Panc1 (cell line): ENCODE measurements at regions not wholly inside any gene's neighbourhood (a gene's known extent, or its start where the extent isn't known, plus 50 kb on each side); places are given as distances from the start of the nearest gene placed in this dataset.

Experiments
- ATAC-seq: fragments of 200-7000 bp; cut with Tn5 transposase; 2 replicates; pipeline ENCODE4 v1.9.1; 2020; ENCODE audit warnings: mild to moderate bottlenecking, moderate library complexity
- BruUV-seq: library from RNA; stranded (reverse); fragments of 400-500 nt; replicated peaks from 2 replicates; lab custom pipeline; 2021; lab: Mats Ljungman, UMichigan
- CTCF ChIA-PET: fragments of 300-600 bp; sonication (Branson Sonifier 250); formaldehyde crosslinking; loops from one replicate; lab custom pipeline; 2022; ENCODE audit warnings: antibody characterized with exemption; lab: Charles Lee
- POLR2A ChIA-PET: fragments of 300-600 bp; sonication (Branson Sonifier 250); formaldehyde crosslinking; loops from one replicate; lab custom pipeline; 2022; ENCODE audit warnings: antibody characterized with exemption; lab: Charles Lee
- DNase-seq: peaks from one replicate; pipeline ENCODE4 v3.0.0-alpha.2; 2010; ENCODE audit warnings: low read depth, low spot score
- H3K27ac ChIP-seq: 2 replicates; pipeline ENCODE4 v1.5.1; 2011; ENCODE audit warnings: mild to moderate bottlenecking, low read length, inconsistent platforms
- H3K27me3 ChIP-seq: fragments of 200-500 bp; sonication (Bioruptor generic); 2 replicates; pipeline ENCODE4 v1.6.0; 2014; ENCODE audit warnings: low read length, inconsistent platforms; ENCODE audit not compliant: control insufficient read depth, insufficient read depth
- H3K36me3 ChIP-seq: fragments of 200-500 bp; sonication (Bioruptor generic); 2 replicates; pipeline ENCODE4 v1.5.1; 2014; ENCODE audit warnings: inconsistent platforms, mild to moderate bottlenecking, low read length, moderate library complexity; ENCODE audit not compliant: control insufficient read depth, insufficient read depth
- H3K4me1 ChIP-seq: 2 replicates; pipeline ENCODE4 v1.5.1; 2011; ENCODE audit warnings: inconsistent platforms, mild to moderate bottlenecking, low read length, moderate library complexity; ENCODE audit not compliant: control insufficient read depth, insufficient read depth
- H3K4me3 ChIP-seq, 2 experiments: 2 replicates each; pipeline ENCODE4 v1.5.1; 2011 to 2012; ENCODE audit warnings: low read depth in 2 of 2, low read length in 2 of 2, mild to moderate bottlenecking in 2 of 2, inconsistent platforms in 1 of 2, moderate library complexity in 1 of 2
- H3K9me3 ChIP-seq: fragments of 200-500 bp; sonication (Bioruptor generic); 2 replicates; pipeline ENCODE4 v1.5.1; 2014; ENCODE audit warnings: low read depth, mild to moderate bottlenecking, inconsistent platforms, low read length, moderate library complexity; ENCODE audit not compliant: control insufficient read depth, insufficient read depth
- POLR2AphosphoS5 ChIP-seq: IDR thresholded peaks from 2 replicates; pipeline ENCODE4 v1.6.1; 2012; ENCODE audit warnings: mild to moderate bottlenecking, low read depth, low read length, moderate library complexity
- SIN3A ChIP-seq: IDR thresholded peaks from 2 replicates; pipeline ENCODE4 v1.6.1; 2012; ENCODE audit warnings: low read depth, mild to moderate bottlenecking, low read length, moderate library complexity, borderline replicate concordance; ENCODE audit not compliant: insufficient read depth
- TCF7L2 ChIP-seq: IDR thresholded peaks from 2 replicates; pipeline ENCODE4 v1.6.1; 2011; ENCODE audit warnings: mild to moderate bottlenecking, low read depth, low read length, inconsistent platforms
- in situ Hi-C: cut with HindIII; loops from 2 replicates; pipeline ENCODE4 v1.10.0; 2016; ENCODE audit warnings: low sequenced_read_pairs, low pct_unique_long_range_greater_than_20kb
- intact Hi-C: fragments of 100-400 bp; cut with micrococcal nuclease; formaldehyde crosslinking; loops from one replicate; pipeline ENCODE4 v1.10.0; 2022; ENCODE audit not compliant: unreplicated experiment
- TF ChIP-seq, protein P1 (sequence below): fragments of 450-650 bp; IDR thresholded peaks from 2 replicates; pipeline ENCODE4 v1.5.1; 2017; ENCODE audit warnings: mild to moderate bottlenecking
- TF ChIP-seq, protein P2 (sequence below), 2 experiments: IDR thresholded peaks; 2 replicates each; pipeline ENCODE4 v1.6.1; 2011 to 2012; ENCODE audit warnings: low read depth in 2 of 2, control low read depth in 1 of 2, low read length in 1 of 2, mild to moderate bottlenecking in 1 of 2, moderate library complexity in 1 of 2; ENCODE audit not compliant: insufficient read depth in 1 of 2

DNA sequence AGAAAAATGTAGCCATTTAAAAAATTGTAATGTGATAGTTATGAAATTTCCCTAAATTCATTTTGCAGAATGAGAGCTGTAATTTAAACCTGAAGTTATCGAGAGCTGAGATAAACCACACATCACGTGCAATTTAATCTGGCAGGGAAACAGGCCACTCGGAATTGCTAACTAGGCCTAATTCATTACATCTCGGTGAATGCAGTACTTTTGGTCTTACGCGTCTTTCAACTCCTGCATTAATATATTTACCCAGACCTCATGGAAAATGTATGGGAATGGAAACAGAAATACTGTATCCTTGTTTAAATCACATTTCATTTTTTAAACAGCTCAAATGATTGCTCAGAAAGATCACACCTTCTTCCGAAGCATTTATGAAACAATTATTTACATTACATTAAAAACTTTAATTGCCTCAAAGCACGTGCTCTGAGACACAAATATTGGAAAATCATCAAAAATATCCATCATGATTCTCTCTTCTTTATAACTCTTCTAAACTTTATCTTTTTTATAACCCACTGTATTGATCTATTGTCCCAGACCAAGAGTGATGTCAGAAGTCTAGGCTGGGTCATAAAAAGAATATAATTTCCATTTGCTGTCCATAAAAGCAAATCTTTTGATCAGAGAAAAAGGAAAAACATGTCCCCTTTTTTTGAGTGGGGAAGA lies 111.7 kb upstream of the MYL2 start:
- Histone ChIP-seq H3K4me1 (peaks cover 14% of the 10 kb centered on the region; the same call in 1 of the 2 replicates), H3K9me3 (no peaks in the 10 kb centered on the region), H3K4me3 (no peak overlapping the region), H3K27me3 (peaks cover 43% of the 10 kb centered on the region), H3K27ac (no peak overlapping the region), H3K36me3 (no peaks in the 10 kb centered on the region)
- no TSS peak for BruUV-seq
- POLR2A ChIA-PET = no interaction called here
- intact Hi-C loops (no loop called here), in situ Hi-C loops (no loop called here)
- CTCF ChIA-PET = no interaction called here
- no peak for ATAC-seq
- TF ChIP-seq, protein P1, sequence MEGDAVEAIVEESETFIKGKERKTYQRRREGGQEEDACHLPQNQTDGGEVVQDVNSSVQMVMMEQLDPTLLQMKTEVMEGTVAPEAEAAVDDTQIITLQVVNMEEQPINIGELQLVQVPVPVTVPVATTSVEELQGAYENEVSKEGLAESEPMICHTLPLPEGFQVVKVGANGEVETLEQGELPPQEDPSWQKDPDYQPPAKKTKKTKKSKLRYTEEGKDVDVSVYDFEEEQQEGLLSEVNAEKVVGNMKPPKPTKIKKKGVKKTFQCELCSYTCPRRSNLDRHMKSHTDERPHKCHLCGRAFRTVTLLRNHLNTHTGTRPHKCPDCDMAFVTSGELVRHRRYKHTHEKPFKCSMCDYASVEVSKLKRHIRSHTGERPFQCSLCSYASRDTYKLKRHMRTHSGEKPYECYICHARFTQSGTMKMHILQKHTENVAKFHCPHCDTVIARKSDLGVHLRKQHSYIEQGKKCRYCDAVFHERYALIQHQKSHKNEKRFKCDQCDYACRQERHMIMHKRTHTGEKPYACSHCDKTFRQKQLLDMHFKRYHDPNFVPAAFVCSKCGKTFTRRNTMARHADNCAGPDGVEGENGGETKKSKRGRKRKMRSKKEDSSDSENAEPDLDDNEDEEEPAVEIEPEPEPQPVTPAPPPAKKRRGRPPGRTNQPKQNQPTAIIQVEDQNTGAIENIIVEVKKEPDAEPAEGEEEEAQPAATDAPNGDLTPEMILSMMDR = no peak
- no peak for DNase-seq

DNA sequence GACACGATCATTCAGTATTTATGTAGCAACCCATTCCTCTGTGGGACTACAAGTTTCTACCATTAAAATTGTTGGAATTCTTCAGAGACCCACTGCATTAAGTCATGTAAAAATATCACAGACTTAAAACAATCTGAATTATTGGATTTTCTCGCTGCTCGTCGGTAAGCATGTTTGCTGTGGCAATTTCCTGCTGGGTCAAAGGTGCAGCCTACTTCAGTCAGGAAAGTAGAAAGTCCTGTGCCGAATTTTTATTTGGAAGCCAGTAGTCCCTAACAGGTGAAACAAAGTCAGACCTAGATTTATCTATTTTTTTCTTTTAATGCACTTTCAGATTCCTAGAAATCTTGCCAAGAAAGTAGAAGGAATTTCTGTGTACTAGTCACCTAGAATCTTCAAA lies 110.4 kb upstream of the MYL2 start:
- intact Hi-C loops = no loop called here
- peaks cover 44% of the 10 kb centered on the region for H3K27me3 ChIP-seq

More for the DNA sequence above, 110.4 kb upstream of the MYL2 start:
- peaks cover 9% of the 10 kb centered on the region; the same call in 1 of the 2 replicates for H3K4me1 ChIP-seq
- TF ChIP-seq, protein P1 = no peak
- no peak for TF ChIP-seq TCF7L2
- TF ChIP-seq SIN3A = no peak
- TF ChIP-seq, protein P2, sequence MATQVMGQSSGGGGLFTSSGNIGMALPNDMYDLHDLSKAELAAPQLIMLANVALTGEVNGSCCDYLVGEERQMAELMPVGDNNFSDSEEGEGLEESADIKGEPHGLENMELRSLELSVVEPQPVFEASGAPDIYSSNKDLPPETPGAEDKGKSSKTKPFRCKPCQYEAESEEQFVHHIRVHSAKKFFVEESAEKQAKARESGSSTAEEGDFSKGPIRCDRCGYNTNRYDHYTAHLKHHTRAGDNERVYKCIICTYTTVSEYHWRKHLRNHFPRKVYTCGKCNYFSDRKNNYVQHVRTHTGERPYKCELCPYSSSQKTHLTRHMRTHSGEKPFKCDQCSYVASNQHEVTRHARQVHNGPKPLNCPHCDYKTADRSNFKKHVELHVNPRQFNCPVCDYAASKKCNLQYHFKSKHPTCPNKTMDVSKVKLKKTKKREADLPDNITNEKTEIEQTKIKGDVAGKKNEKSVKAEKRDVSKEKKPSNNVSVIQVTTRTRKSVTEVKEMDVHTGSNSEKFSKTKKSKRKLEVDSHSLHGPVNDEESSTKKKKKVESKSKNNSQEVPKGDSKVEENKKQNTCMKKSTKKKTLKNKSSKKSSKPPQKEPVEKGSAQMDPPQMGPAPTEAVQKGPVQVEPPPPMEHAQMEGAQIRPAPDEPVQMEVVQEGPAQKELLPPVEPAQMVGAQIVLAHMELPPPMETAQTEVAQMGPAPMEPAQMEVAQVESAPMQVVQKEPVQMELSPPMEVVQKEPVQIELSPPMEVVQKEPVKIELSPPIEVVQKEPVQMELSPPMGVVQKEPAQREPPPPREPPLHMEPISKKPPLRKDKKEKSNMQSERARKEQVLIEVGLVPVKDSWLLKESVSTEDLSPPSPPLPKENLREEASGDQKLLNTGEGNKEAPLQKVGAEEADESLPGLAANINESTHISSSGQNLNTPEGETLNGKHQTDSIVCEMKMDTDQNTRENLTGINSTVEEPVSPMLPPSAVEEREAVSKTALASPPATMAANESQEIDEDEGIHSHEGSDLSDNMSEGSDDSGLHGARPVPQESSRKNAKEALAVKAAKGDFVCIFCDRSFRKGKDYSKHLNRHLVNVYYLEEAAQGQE (IDR thresholded peaks at IDR 0.05; ENCODE audit: insufficient read depth in 1 of 2, low read depth in 2 of 2, low read length in 1 of 2) = no peak
- TF ChIP-seq POLR2AphosphoS5 = no peak
- in situ Hi-C loops = no loop called here
- no peak overlapping the region for H3K27ac ChIP-seq
- no peaks in the 10 kb centered on the region for H3K9me3 ChIP-seq
- DNase-seq (no peak), ATAC-seq (no peak)
- CTCF ChIA-PET = no interaction called here
- POLR2A ChIA-PET = no interaction called here
- H3K36me3 ChIP-seq = no peaks in the 10 kb centered on the region
- BruUV-seq = no TSS peak
- no peak overlapping the region for H3K4me3 ChIP-seq
